HepG2 (cell line): ENCODE measurements at regions not wholly inside any gene's neighbourhood (a gene's known extent, or its start where the extent isn't known, plus 50 kb on each side); places are given as distances from the start of the nearest gene placed in this dataset.

ENCODE experiments used
- AGO2 ChIP-seq: fragments of 200-400 bp; formaldehyde crosslinking; optimal IDR thresholded peaks from 2 replicates; pipeline ENCODE3; 2017; ENCODE audit warnings: mild to moderate bottlenecking, low read depth, low read length, moderate library complexity
- CEBPZ ChIP-seq: IDR thresholded peaks from 2 replicates; pipeline ENCODE4 v1.6.1; 2012; ENCODE audit warnings: low read length, improper control_type of control experiment
- CREM ChIP-seq, 2 experiments: sonication (generic) in 1 of 2; formaldehyde crosslinking in 1 of 2; IDR thresholded peaks; 2 replicates each; pipeline versions ENCODE4 v1.4.0 to v1.6.1; 2016 to 2020; ENCODE audit warnings: antibody characterized with exemption in 1 of 2, mild to moderate bottlenecking in 1 of 2, missing genetic modification reagents in 1 of 2
- ETV6 ChIP-seq: sonication (generic); formaldehyde crosslinking; conservative IDR thresholded peaks from 2 replicates; pipeline ENCODE4 v1.4.0; 2020; ENCODE audit warnings: missing genetic modification reagents
- GFI1 ChIP-seq: sonication (generic); formaldehyde crosslinking; IDR thresholded peaks from 2 replicates; pipeline ENCODE4 v1.5.0; 2020; ENCODE audit warnings: missing genetic modification reagents, mild to moderate bottlenecking, borderline replicate concordance
- NAIF1 ChIP-seq: sonication (generic); formaldehyde crosslinking; IDR thresholded peaks from 2 replicates; pipeline ENCODE4 v1.5.0; 2020; ENCODE audit warnings: mild to moderate bottlenecking, missing genetic modification reagents, borderline replicate concordance
- NKX3-1 ChIP-seq: sonication (generic); formaldehyde crosslinking; IDR thresholded peaks from 2 replicates; pipeline ENCODE4 v1.5.0; 2020; ENCODE audit warnings: missing genetic modification reagents
- PAWR ChIP-seq: sonication (generic); formaldehyde crosslinking; IDR thresholded peaks from 2 replicates; pipeline ENCODE4 v1.4.0; 2020; ENCODE audit warnings: missing genetic modification reagents, mild to moderate bottlenecking, borderline replicate concordance
- SMAD1 ChIP-seq: sonication (generic); formaldehyde crosslinking; IDR thresholded peaks from 2 replicates; pipeline ENCODE4 v1.4.0; 2020; ENCODE audit warnings: missing genetic modification reagents, low read depth, mild to moderate bottlenecking, borderline replicate concordance
- SMARCE1 ChIP-seq: fragments of 450-650 bp; IDR thresholded peaks from 2 replicates; pipeline ENCODE4 v1.6.1; 2017; ENCODE audit warnings: borderline replicate concordance
- STAT6 ChIP-seq: sonication (generic); formaldehyde crosslinking; IDR thresholded peaks from 2 replicates; pipeline ENCODE4 v1.4.0; 2020; ENCODE audit warnings: missing genetic modification reagents, mild to moderate bottlenecking, borderline replicate concordance
- TBX2 ChIP-seq: sonication (generic); formaldehyde crosslinking; IDR thresholded peaks from 2 replicates; pipeline ENCODE4 v1.5.0; 2020; ENCODE audit warnings: missing genetic modification reagents, mild to moderate bottlenecking, borderline replicate concordance
- ZNF333 ChIP-seq: sonication (generic); formaldehyde crosslinking; IDR thresholded peaks from 2 replicates; pipeline ENCODE4 v1.4.0; 2020; ENCODE audit warnings: mild to moderate bottlenecking, missing genetic modification reagents, borderline replicate concordance
- ZNF512 ChIP-seq: sonication (generic); formaldehyde crosslinking; IDR thresholded peaks from 2 replicates; pipeline ENCODE4 v1.4.0; 2020; ENCODE audit warnings: mild to moderate bottlenecking, missing genetic modification reagents
- ZNF615 ChIP-seq: sonication (generic); formaldehyde crosslinking; IDR thresholded peaks from 2 replicates; pipeline ENCODE4 v1.5.0; 2020; ENCODE audit warnings: mild to moderate bottlenecking, missing genetic modification reagents, borderline replicate concordance
- ZNF720 ChIP-seq: sonication (generic); formaldehyde crosslinking; IDR thresholded peaks from 2 replicates; pipeline ENCODE4 v1.4.0; 2020; ENCODE audit warnings: missing genetic modification reagents
- ZUFSP ChIP-seq: sonication (generic); formaldehyde crosslinking; IDR thresholded peaks from 2 replicates; pipeline ENCODE4 v1.9.0; 2021; ENCODE audit warnings: missing genetic modification reagents, mild to moderate bottlenecking, borderline replicate concordance

GRCh38 chr16:87076950-87077749 lies 240.0 kb downstream of the C16orf95 start (continued):
- TF ChIP-seq CREM (IDR thresholded peaks at IDR 0.05), result no peak
- no peak for TF ChIP-seq CREM (CRISPR knock-in tag; IDR thresholded peaks at IDR 0.05)
- no peak for TF ChIP-seq ZNF512
- TF ChIP-seq ETV6 (CRISPR knock-in tag), result no peak
- no peak for TF ChIP-seq CEBPZ
- TF ChIP-seq ZNF333, result no peak
- TF ChIP-seq SMAD1, result 0 out of 2 replicates have a peak, but pooled peaks have one; percentile 64
- peak; percentile 61; the same call in 1 of the 2 replicates for TF ChIP-seq TBX2 (CRISPR knock-in tag)
- no peak for TF ChIP-seq NKX3-1
- TF ChIP-seq AGO2, result no peak
- no peak for TF ChIP-seq ZNF615 (CRISPR knock-in tag)
- TF ChIP-seq GFI1 (CRISPR knock-in tag), result no peak
- no peak for TF ChIP-seq ZNF720
- no peak for TF ChIP-seq NAIF1 (CRISPR knock-in tag)
- no peak for TF ChIP-seq SMARCE1
- TF ChIP-seq STAT6 (CRISPR knock-in tag), result no peak
- TF ChIP-seq PAWR (CRISPR knock-in tag), result no peak
- no peak for TF ChIP-seq ZUFSP (CRISPR knock-in tag)
